SU-DHL-6 (cell line): ENCODE measurements at regions not wholly inside any gene's neighbourhood (a gene's known extent, or its start where the extent isn't known, plus 50 kb on each side); places are given as distances from the start of the nearest gene placed in this dataset.

Experiments used
- H2AFZ ChIP-seq: fragments of 200-600 bp; sonication (generic); 2 replicates; pipeline ENCODE4 v1.6.1; 2014; ENCODE audit warnings: low read depth, mild to moderate bottlenecking, moderate library complexity, mixed read lengths, antibody characterized with exemption, low read length; ENCODE audit not compliant: severe bottlenecking
- H3F3A ChIP-seq: fragments of 200-600 bp; shearing (Covaris generic); 2 replicates; pipeline ENCODE4 v1.6.0; 2016; ENCODE audit warnings: antibody characterized with exemption, mild to moderate bottlenecking; ENCODE audit not compliant: insufficient read depth
- H3K27ac ChIP-seq: fragments of 200-600 bp; sonication (generic); 2 replicates; pipeline ENCODE4 v1.5.1; 2016; ENCODE audit warnings: low read depth, mild to moderate bottlenecking, low read length, moderate library complexity, mixed read lengths
- H3K27me3 ChIP-seq: fragments of 200-600 bp; sonication (generic), shearing (Covaris generic); 2 replicates; pipeline ENCODE4 v1.6.0; 2014; ENCODE audit warnings: mild to moderate bottlenecking, low read length
- H3K36me3 ChIP-seq: fragments of 200-600 bp; sonication (generic); 2 replicates; pipeline ENCODE4 v1.6.1; 2014; ENCODE audit warnings: mild to moderate bottlenecking, low read length, mixed read lengths
- H3K4me2 ChIP-seq: fragments of 300-600, 200-600 bp; shearing (Covaris generic), sonication (generic); 2 replicates; pipeline ENCODE4 v1.6.0; 2014; ENCODE audit warnings: low read length, low read depth, mild to moderate bottlenecking; ENCODE audit not compliant: poor library complexity, severe bottlenecking
- H3K4me3 ChIP-seq: fragments of 200-600 bp; sonication (generic); 2 replicates; pipeline ENCODE4 v1.5.1; 2014; ENCODE audit warnings: antibody characterized with exemption, low read length, mild to moderate bottlenecking, mixed read lengths; ENCODE audit not compliant: insufficient read depth, poor library complexity, severe bottlenecking
- H3K79me2 ChIP-seq: fragments of 200-600 bp; sonication (generic); 2 replicates; pipeline ENCODE4 v1.6.1; 2014; ENCODE audit warnings: mild to moderate bottlenecking, low read length, moderate library complexity; ENCODE audit not compliant: insufficient read depth
- H3K9ac ChIP-seq: fragments of 200-600 bp; sonication (generic); 2 replicates; pipeline ENCODE4 v1.7.0; 2014; ENCODE audit warnings: mild to moderate bottlenecking, low read length
- H3K9me2 ChIP-seq: fragments of 200-600 bp; sonication (generic); replicated peaks from 2 replicates; pipeline ENCODE4 v1.6.1; 2014; ENCODE audit warnings: low read length; ENCODE audit not compliant: insufficient read depth
- H3K9me3 ChIP-seq: fragments of 200-600 bp; sonication (generic); 2 replicates; pipeline ENCODE4 v1.6.1; 2014; ENCODE audit warnings: low read length, mixed read lengths; ENCODE audit not compliant: insufficient read depth
- H4K20me1 ChIP-seq: fragments of 200-600 bp; sonication (generic); 2 replicates; pipeline ENCODE4 v1.6.1; 2014; ENCODE audit warnings: low read depth, mild to moderate bottlenecking, antibody characterized with exemption, low read length, moderate library complexity, mixed read lengths
- EZH2phosphoT487 ChIP-seq: fragments of 200-600 bp; sonication (generic), shearing (Covaris generic); conservative IDR thresholded peaks from 2 replicates; pipeline ENCODE4 v1.6.1; 2018; ENCODE audit warnings: mild to moderate bottlenecking, antibody characterized with exemption, low read length, moderate library complexity, mixed read lengths
- TF ChIP-seq, protein P1 (sequence below): fragments of 200-600 bp; sonication (generic); IDR thresholded peaks from one replicate; pipeline ENCODE4 v1.5.1; 2017; ENCODE audit warnings: antibody characterized with exemption, mild to moderate bottlenecking, low read length, moderate library complexity; ENCODE audit not compliant: insufficient read depth, poor library complexity, severe bottlenecking

DNA sequence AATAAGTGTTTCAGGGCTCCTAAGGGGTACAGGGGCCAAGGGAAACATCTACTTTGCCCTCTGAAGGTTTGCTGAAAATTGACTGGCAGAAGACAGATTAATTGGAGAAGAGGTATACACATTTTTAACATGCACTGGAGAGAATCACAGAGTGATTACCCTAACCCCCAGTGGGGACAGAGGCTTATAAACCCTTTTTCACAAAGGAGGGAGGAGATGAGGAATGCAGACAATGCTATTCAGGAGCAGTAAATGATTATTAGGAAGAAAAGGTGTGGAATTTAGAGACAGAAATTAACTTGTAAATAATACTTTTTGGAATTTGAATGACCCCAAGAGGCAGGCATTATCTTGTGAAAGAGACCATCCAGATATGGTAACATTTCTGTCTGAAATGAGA is 582.4 kb upstream of the B3GAT1 start:
- Histone ChIP-seq H2AFZ (no peak overlapping the region), H3K27ac (no peak overlapping the region), H3K9ac (no peak overlapping the region)

DNA sequence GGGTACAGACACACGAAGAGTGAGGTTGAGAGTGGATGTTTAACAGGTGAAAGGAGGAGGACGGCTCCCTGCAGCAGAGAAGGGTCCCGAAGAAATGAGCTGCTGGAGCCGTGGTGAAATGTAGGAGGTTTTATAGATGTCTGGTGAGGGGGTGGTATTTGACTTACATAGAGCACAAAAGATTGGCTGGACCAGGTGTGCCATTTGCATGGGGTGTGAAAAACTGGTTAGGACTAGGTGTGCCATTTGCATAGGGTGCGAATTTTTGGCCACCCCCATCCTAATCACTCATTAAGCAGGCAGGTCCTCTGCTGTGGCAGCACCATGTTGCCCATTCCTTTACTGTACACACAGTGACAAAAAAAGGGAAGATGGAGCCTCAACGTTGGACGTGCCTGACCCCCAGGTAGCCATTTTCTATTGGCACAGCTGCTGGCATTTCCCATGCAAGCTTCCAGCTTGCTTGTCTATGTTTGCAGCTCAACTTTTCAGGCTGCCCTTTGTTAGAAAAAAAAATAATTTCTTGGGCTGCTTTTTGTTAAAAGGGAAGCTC is 581.7 kb upstream of the B3GAT1 start:
- no peaks in the 10 kb centered on the region for H3K9me3 ChIP-seq
- no peak overlapping the region for H3K4me2 ChIP-seq
- H3K27ac ChIP-seq: no peak overlapping the region
- H3F3A ChIP-seq: no peaks in the 10 kb centered on the region
- no peak for TF ChIP-seq EZH2phosphoT487
- TF ChIP-seq, protein P1, sequence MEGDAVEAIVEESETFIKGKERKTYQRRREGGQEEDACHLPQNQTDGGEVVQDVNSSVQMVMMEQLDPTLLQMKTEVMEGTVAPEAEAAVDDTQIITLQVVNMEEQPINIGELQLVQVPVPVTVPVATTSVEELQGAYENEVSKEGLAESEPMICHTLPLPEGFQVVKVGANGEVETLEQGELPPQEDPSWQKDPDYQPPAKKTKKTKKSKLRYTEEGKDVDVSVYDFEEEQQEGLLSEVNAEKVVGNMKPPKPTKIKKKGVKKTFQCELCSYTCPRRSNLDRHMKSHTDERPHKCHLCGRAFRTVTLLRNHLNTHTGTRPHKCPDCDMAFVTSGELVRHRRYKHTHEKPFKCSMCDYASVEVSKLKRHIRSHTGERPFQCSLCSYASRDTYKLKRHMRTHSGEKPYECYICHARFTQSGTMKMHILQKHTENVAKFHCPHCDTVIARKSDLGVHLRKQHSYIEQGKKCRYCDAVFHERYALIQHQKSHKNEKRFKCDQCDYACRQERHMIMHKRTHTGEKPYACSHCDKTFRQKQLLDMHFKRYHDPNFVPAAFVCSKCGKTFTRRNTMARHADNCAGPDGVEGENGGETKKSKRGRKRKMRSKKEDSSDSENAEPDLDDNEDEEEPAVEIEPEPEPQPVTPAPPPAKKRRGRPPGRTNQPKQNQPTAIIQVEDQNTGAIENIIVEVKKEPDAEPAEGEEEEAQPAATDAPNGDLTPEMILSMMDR: no peak
- H3K27me3 ChIP-seq: no peaks in the 10 kb centered on the region
- no peaks in the 10 kb centered on the region for H3K9me2 ChIP-seq
- no peaks in the 10 kb centered on the region for H3K79me2 ChIP-seq
- no peak overlapping the region for H3K4me3 ChIP-seq
- H4K20me1 ChIP-seq: no peaks in the 10 kb centered on the region
- no peaks in the 10 kb centered on the region for H3K36me3 ChIP-seq
- no peak overlapping the region for H2AFZ ChIP-seq
- no peak overlapping the region for H3K9ac ChIP-seq

More for the DNA sequence above, 582.4 kb upstream of the B3GAT1 start:
- Histone ChIP-seq H3K9me3 (no peaks in the 10 kb centered on the region), H3K36me3 (no peaks in the 10 kb centered on the region), H3K4me2 (no peak overlapping the region), H3K4me3 (no peak overlapping the region), H3K9me2 (no peaks in the 10 kb centered on the region), H4K20me1 (no peaks in the 10 kb centered on the region), H3K79me2 (no peaks in the 10 kb centered on the region), H3F3A (no peaks in the 10 kb centered on the region), H3K27me3 (no peaks in the 10 kb centered on the region)
- TF ChIP-seq EZH2phosphoT487: no peak
- TF ChIP-seq, protein P1: no peak

DNA sequence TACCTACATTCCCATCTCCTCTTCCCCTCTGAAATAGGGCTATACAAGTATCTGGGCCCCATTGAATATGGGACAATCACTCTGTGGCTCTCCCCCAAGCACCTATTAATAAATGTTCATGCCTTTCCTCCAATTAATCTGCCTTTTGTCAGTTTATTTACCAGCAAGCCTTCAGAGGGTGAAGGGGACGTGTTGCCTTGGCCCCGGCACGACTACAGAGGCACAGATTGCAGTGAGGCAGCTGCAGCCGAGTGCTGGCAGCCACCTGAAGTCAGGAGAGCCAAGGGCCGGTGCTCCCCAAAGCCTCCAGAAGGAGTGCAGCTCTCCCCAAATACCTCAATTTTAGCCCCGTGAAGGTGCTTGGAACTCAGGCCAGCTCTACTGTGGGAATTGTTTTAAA is 580.9 kb upstream of the B3GAT1 start:
- Histone ChIP-seq H3K27me3 (no peaks in the 10 kb centered on the region), H3K9me2 (no peaks in the 10 kb centered on the region), H3K4me3 (no peak overlapping the region), H3K9me3 (no peaks in the 10 kb centered on the region), H3F3A (no peaks in the 10 kb centered on the region), H4K20me1 (no peaks in the 10 kb centered on the region), H3K79me2 (no peaks in the 10 kb centered on the region), H3K9ac (no peak overlapping the region), H3K4me2 (no peak overlapping the region), H2AFZ (no peak overlapping the region), H3K36me3 (no peaks in the 10 kb centered on the region), H3K27ac (no peak overlapping the region)
- TF ChIP-seq EZH2phosphoT487: no peak
- TF ChIP-seq, protein P1: no peak
